GM10266 (cell line): ENCODE measurements at regions not wholly inside any gene's neighbourhood (a gene's known extent, or its start where the extent isn't known, plus 50 kb on each side); places are given as distances from the start of the nearest gene placed in this dataset.

Experiments used
- DNase-seq: peaks from one replicate; pipeline ENCODE4 v3.0.0; 2012; ENCODE audit errors: extremely low spot score
- CTCF ChIP-seq: IDR thresholded peaks from 2 replicates; pipeline ENCODE4 v1.5.1; 2012; ENCODE audit warnings: mild to moderate bottlenecking, low read depth; ENCODE audit not compliant: control insufficient read depth, insufficient read depth; ENCODE audit errors: missing control alignments

GRCh38 chr7:21345361-21345760 lies 82.5 kb upstream of the SP4 start:
- DNase-seq: peak; percentile 40
- no peak for TF ChIP-seq CTCF

- no peak for TF ChIP-seq CTCF
Observed at GRCh38 chr7:21346297-21346696, 81.6 kb upstream of the SP4 start.

GRCh38 chr7:21352540-21353387 lies 75.1 kb upstream of the SP4 start:
- peak; percentile 56 for DNase-seq
- TF ChIP-seq CTCF: no peak

More at GRCh38 chr7:21346297-21346696, 81.6 kb upstream of the SP4 start:
- DNase-seq: peak; percentile 25

GRCh38 chr7:21353388-21353780 lies 74.5 kb upstream of the SP4 start:
- TF ChIP-seq CTCF: no peak
- DNase-seq: no peak

- no peak for DNase-seq
- no peak for TF ChIP-seq CTCF
Observed at GRCh38 chr7:21354284-21354683, 73.6 kb upstream of the SP4 start.

- TF ChIP-seq CTCF: no peak
- peak; percentile 60 for DNase-seq
Observed at GRCh38 chr7:21355406-21355874, 72.4 kb upstream of the SP4 start.

GRCh38 chr7:21356616-21357015 lies 71.3 kb upstream of the SP4 start:
- no peak for DNase-seq
- TF ChIP-seq CTCF: no peak
